ENCODE measurements at regions not wholly inside any gene's neighbourhood (a gene's known extent, or its start where the extent isn't known, plus 50 kb on each side); places are given as distances from the start of the nearest gene placed in this dataset.

- TF ChIP-seq CTCF (IDR thresholded peaks at IDR 0.05; ENCODE audit: insufficient read depth, low read length, poor library complexity, severe bottlenecking) (no peak), EZH2phosphoT487 (conservative IDR thresholded peaks at IDR 0.05; ENCODE audit: low read length) (no peak)
These were observed 247.6 kb downstream of the COX7C start for GRCh38 chr5:86865256-86865785.
